Kidney (tissue), 13 donors: ENCODE measurements at regions not wholly inside any gene's neighbourhood (a gene's known extent, or its start where the extent isn't known, plus 50 kb on each side); places are given as distances from the start of the nearest gene placed in this dataset.

Experiments
- DNase-seq, 5 donors: peaks; one replicate each; pipeline ENCODE4 v3.0.0-alpha.2; 2013 to 2020
- FAIRE-seq: peaks from 2 replicates; lab custom pipeline; 2012; peaks lifted over from hg19 to GRCh38; lab: Jason Lieb, UNC
- H3K27ac ChIP-seq, 2 donors: one replicate each; pipeline ENCODE4 v1.7.0; 2013; ENCODE audit warnings: low read depth in 2 of 2, low read length in 2 of 2, inconsistent platforms in 1 of 2
- H3K27me3 ChIP-seq: one replicate; pipeline ENCODE4 v1.7.1; 2013; ENCODE audit warnings: low read length, inconsistent platforms; ENCODE audit not compliant: control insufficient read depth, insufficient read depth
- H3K36me3 ChIP-seq, 3 donors: one replicate each; pipeline versions ENCODE4 v1.7.0 to v1.7.1; 2013; ENCODE audit warnings: low read length in 3 of 3, control low read depth in 1 of 3, inconsistent platforms in 1 of 3; ENCODE audit not compliant: insufficient read depth in 3 of 3, control insufficient read depth in 2 of 3
- H3K4me1 ChIP-seq, 3 donors: one replicate each; pipeline versions ENCODE4 v1.7.0 to v1.7.1; 2013; ENCODE audit warnings: low read length in 3 of 3, inconsistent platforms in 1 of 3, low read depth in 1 of 3; ENCODE audit not compliant: control insufficient read depth in 2 of 3, insufficient read depth in 2 of 3
- H3K4me3 ChIP-seq, 3 donors: one replicate each; pipeline versions ENCODE4 v1.7.0 to v1.8.1; 2013; ENCODE audit warnings: low read length in 3 of 3, control low read depth in 1 of 3, inconsistent platforms in 1 of 3
- H3K9ac ChIP-seq, 3 donors: one replicate each; pipeline versions ENCODE4 v1.7.0 to v1.7.1; 2013; ENCODE audit warnings: low read length in 3 of 3, control low read depth in 1 of 3, inconsistent platforms in 1 of 3
- H3K9me3 ChIP-seq, 3 donors: one replicate each; pipeline versions ENCODE4 v1.7.0 to v1.7.1; 2013; ENCODE audit warnings: low read length in 3 of 3, control low read depth in 1 of 3, inconsistent platforms in 1 of 3; ENCODE audit not compliant: control insufficient read depth in 2 of 3, insufficient read depth in 1 of 3
- intact Hi-C: fragments of 100-400 bp; cut with DNase I; formaldehyde crosslinking; loops from one replicate; pipeline ENCODE4 v1.11.1; 2022
- TF ChIP-seq, protein P1 (sequence below): IDR thresholded peaks from 3 replicates; pipeline ENCODE4 v1.5.1; 2012; ENCODE audit warnings: mild to moderate bottlenecking, moderate library complexity, borderline replicate concordance; ENCODE audit not compliant: insufficient read depth; ENCODE audit errors: extremely low read depth
- donor health status: control.
- donor health status: control.
- donor health status: control.
- donor health status: control.
- donor health status: control.
- donor health status: DM: yes; HTN: yes; CAD: no.
- donor health status: Normal renal cell carcinoma (clear cell type).

DNA sequence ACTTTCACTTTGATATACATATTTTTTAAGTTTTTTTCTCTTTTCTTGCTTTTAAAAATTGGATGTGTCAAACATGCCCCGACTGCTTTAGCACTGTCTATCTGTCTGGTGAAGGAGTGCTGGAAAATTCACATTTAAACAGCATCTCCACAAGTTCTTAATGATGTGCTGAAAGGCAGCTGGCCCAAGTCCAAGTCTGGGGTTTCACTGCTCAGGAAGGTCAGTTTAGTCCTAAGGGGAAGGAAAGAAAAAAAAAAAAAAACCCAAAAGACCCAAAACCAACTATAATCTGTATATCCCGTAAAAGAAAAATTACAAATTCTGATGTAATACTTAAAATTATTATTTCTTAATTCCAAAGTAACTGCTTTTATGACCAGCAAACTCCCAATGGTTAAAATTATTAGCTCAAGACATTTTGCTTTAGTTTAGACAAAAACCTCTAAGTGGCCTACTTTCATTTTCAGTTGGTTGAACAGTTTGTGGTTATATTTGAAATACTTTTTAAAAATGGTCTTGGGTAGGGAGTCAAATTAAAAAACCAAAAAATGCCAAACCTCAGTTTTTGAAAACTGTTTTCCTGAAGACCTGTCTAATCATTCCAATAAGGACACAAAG lies 79.5 kb upstream of the PREP start:
- Histone ChIP-seq H3K9me3 (no peaks in the 10 kb centered on the region), H3K4me3 (no peak overlapping the region), H3K27me3 (no peaks in the 10 kb centered on the region), H3K36me3 (no peaks in the 10 kb centered on the region), H3K9ac (no peak overlapping the region), H3K4me1 (no peaks in the 10 kb centered on the region), H3K27ac (no peak overlapping the region)
- peak; percentile 80 for FAIRE-seq
- intact Hi-C loops = no loop called here
- TF ChIP-seq, protein P1, sequence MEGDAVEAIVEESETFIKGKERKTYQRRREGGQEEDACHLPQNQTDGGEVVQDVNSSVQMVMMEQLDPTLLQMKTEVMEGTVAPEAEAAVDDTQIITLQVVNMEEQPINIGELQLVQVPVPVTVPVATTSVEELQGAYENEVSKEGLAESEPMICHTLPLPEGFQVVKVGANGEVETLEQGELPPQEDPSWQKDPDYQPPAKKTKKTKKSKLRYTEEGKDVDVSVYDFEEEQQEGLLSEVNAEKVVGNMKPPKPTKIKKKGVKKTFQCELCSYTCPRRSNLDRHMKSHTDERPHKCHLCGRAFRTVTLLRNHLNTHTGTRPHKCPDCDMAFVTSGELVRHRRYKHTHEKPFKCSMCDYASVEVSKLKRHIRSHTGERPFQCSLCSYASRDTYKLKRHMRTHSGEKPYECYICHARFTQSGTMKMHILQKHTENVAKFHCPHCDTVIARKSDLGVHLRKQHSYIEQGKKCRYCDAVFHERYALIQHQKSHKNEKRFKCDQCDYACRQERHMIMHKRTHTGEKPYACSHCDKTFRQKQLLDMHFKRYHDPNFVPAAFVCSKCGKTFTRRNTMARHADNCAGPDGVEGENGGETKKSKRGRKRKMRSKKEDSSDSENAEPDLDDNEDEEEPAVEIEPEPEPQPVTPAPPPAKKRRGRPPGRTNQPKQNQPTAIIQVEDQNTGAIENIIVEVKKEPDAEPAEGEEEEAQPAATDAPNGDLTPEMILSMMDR = no peak
- DNase-seq = peak in 2 of 5 donors; percentile 16 to 46

DNA sequence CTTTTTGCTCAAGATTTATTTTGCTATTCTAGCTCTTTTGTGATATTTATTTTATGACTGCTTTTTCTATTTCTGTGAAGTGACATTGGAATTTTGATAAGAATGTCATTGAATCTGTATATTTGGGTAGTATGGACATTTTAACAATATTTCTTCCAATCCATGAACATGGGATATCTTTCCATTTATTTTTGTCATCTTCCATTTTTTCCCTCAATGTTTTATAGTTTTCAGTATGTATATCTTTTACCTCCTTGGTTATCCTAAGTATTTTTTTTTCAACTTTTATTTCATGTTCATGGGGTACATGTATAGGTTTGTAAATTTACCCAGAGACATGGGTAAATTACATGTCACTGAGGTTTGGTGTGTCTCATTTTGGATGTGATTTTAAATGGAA lies 74.1 kb upstream of the PREP start:
- H3K4me1 ChIP-seq = no peaks in the 10 kb centered on the region
- no peak overlapping the region for H3K9ac ChIP-seq
- TF ChIP-seq, protein P1 = no peak
- no peak overlapping the region for H3K27ac ChIP-seq
- no peak for FAIRE-seq
- no peak for DNase-seq
- no peaks in the 10 kb centered on the region for H3K36me3 ChIP-seq
- H3K27me3 ChIP-seq = no peaks in the 10 kb centered on the region
- H3K4me3 ChIP-seq = no peak overlapping the region
- no peaks in the 10 kb centered on the region for H3K9me3 ChIP-seq
- intact Hi-C loops = no loop called here

DNA sequence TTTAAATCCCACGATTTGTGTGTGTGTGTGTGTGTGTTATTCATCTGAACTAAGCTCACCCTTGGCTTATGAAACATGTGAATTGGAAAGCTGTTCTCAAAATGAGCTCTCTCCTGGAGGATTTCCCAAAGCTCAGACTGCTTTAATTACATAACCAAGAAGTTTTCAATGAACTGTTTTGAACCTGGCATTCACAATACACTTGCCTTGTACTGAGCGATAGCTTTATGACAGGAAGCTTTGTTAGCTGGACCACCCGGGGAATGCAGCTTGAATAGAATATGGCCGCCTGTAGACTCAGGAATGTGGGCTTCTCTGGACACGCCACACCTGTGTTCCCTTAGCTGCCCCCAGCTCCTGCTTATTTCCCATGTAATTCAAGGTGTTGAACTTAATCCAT lies 71.4 kb upstream of the PREP start:
- TF ChIP-seq, protein P1 = no peak
- DNase-seq (peak in 2 of 5 donors; percentile 10 to 53), FAIRE-seq (no peak)
- Histone ChIP-seq H3K9ac (no peak overlapping the region), H3K36me3 (no peaks in the 10 kb centered on the region), H3K9me3 (no peaks in the 10 kb centered on the region), H3K4me1 (no peaks in the 10 kb centered on the region), H3K4me3 (no peak overlapping the region), H3K27ac (no peak overlapping the region), H3K27me3 (no peaks in the 10 kb centered on the region)
- intact Hi-C loops = no loop called here

DNA sequence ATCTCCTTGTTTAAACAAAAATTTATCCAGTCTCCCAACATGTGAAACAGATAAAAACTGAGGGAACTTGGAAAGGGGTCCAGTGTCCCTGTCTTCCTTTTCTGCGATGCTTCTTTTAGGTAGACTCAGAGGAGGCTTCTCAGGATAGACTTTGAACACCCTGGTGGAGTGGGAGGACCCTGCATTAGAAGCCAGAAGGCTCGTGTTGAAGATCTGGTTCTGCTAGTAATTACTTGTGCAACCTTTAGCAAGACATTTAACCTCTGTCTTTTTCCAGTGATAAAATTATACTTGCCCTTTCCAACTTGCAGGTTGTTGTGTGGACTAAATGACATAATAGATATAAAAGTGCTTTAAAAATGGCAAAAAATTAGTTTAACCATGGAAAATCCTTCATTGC lies 67.1 kb upstream of the PREP start:
- DNase-seq = no peak
- FAIRE-seq = no peak
- no peak overlapping the region for H3K9ac ChIP-seq
- intact Hi-C loops = no loop called here
- no peaks in the 10 kb centered on the region for H3K4me1 ChIP-seq
- TF ChIP-seq, protein P1 = no peak
- H3K36me3 ChIP-seq = no peaks in the 10 kb centered on the region
- H3K27me3 ChIP-seq = no peaks in the 10 kb centered on the region
- no peak overlapping the region for H3K27ac ChIP-seq
- no peak overlapping the region for H3K4me3 ChIP-seq
- peaks cover 0 to 10% (median 0%) of the 10 kb centered on the region in 3 donors for H3K9me3 ChIP-seq
